EL (cell line): ENCODE measurements at regions not wholly inside any gene's neighbourhood (a gene's known extent, or its start where the extent isn't known, plus 50 kb on each side); places are given as distances from the start of the nearest gene placed in this dataset.

Experiments used
- DNase-seq: peaks from one replicate; pipeline ENCODE4 v3.0.0-alpha.2; 2016

DNA sequence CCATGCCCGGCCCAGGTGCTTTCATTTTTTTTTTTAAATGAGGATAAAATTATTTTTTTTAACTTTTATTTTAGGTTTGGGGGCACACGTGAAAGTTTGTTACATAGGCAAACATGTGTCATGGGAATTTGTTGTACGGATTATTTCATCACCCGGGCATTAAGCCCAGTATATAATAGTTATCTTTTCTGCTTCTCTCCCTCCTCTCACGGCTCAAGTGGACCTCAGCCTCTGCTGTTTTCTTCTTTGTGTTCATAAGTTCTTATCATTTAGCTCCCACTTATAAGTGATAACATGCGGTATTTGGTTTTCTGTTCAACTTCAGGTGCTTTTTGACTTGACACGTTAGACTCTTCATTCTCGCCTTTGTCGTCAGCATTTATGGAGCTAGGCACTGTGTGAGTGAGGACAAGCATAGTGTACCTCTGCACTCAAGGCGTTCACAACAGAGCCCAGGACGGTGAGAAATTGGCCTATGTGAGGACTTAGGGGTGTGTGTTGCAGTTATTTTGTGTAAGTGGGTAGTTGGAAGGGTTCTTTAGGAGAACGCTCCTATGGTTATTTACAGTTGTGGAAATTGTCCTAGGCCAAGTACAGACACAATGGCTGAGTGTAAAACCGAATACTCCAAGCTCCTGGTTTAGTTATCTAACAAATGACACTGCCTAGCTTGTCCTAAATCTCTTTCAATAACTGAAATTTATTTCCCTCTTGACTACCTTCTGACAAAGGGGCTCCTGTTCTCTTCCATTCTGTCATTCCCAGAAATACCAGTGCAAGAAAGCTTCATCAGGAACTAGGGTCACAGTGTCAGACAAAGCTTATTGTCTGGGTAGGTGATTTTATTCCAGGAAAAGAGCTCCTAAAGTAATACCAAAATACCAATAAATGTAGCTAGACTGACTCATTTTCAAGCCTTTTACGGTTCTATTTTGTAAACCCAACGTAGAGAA lies 200.5 kb upstream of the PRICKLE1 start:
- no peak for DNase-seq

DNA sequence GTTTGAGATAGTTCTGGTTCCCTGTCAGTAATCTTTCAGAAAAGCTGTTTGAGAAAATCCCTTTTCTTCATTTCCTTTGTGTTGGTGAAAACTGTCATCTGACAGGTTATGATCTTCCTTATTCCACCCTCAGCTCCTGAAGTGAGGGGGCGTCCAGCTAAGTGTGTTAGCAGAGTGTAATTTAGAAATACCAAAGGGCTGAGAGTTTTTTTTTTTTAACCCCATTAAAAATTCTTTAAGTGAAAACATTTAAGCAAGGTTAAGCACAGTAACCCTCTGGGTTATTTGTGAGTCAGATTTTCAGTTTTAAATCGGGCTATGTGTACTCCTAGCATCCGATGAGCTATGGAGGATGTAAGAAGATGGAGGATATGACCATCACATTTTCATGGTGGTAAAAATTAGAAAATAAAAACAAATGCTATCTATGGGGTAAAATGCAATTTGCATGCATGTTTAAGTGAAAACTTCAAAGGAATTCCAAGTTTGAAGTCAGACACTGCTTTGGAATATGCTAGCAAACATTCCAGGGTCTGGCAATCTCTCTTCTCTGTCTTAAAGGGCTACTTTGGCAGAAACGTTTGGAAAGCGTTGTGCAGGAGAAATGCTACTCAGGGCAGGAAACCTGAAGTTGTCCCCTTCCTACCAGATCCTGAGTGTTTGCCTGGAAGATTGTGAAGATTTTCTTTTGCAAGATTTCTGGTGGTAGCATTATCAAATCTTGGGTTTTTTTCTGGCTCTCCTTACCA lies 197.0 kb upstream of the PRICKLE1 start:
- peak; percentile 47 for DNase-seq

DNA sequence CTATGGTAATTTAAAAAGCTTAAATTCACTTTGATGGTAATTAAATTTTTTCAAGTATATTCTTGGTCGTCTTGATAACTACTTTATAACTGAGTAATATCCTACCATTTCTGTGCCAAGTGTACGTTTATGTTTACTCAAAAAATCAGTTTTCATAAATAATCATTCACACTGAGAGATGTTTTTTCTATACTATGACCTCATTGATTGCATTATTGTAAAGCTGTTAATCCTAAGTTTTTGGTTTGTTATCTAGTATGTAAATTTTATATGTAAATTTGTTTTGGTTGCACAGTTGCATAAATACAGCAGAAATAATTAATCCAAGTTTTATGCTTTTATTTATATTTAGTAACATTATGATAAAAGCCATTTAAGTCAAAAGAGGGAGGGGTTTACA lies 196.4 kb upstream of the PRICKLE1 start:
- DNase-seq = no peak

DNA sequence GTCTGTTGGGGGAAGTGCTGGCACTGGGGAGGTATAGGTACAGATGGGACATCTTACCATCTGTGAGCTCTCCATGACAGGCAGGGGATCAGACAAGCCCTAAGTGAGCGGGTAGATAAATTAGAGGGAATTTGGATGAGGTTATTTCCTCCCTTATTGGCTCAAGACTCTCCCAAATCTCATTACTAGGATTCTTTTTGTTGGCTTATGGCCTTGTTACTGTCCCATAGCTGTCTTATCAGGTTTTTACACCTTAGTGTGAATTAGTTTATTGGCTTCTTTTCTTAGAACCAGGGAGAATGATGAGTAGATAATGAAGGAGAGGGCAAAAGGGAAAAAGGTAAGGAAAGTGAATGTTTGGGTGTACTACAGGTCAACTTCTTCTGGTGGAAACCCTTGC lies 191.1 kb upstream of the PRICKLE1 start:
- DNase-seq = no peak

DNA sequence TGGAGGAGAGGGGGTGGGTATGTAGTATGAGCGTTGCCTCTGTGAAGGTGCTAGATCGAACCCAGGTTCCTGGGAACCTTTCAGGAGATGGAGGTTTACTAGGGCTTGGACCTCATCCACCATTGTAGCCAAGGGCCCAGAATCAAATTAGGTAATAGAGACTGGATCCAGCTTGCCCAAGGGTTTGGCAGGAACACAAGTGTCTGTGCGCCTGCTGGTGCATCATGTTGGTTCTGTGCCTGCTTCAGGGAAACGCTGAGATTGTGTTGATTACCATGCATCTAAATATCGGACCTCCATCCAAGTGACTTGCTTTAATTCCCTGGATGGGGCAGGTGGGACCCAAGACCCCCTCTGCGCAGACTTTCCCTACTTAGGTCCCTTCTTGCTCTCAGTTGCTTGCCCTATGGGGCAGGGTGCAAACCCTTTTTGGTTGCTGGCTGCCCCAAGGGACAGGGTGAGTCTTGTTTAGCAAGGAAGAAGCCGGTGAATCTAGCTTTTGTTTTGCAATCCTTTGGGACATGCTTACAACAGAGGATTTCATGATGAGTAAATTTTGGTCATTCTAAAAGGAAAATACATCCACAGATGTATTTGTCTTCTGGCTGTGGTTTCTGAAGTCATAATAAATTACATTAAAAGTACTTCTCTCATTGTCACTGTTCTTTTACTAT lies 189.8 kb upstream of the PRICKLE1 start:
- DNase-seq = no peak

DNA sequence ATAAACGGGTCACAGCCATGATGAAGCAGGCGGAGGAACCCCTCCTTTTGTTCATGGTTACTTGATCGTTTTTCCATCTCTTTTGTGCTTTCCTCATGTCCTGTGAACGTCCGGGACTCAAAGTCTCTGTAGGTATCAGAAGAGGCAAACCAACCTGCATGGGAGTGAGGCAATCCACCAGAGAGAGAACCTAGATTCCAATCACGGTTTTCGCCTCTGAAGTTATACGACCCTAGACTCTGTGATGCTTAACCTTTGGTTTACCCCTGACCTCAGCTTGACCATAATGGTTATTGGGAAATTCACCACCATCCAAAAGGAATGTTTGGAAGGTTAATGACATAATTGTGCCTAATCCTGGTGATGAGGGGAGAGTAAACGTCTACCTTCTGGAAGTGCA lies 186.8 kb upstream of the PRICKLE1 start:
- DNase-seq = no peak

DNA sequence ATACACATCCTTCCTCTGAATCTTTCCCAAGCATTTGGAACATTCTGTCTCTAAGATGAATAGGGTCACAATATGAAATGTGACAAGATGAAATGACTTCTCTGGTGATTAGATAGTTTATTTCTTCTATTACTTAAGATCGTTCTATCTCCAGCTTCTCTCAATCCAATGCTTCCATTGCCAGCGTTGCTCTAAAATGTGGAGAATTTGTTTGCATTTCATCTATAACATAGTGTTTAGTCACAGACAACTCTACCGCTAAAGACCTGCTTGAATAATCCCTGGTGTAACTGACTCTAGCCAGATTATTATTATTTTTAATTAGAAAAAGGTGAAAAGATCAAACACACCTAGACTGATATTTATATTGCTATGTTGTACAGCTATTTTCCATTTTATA lies 184.7 kb upstream of the PRICKLE1 start:
- no peak for DNase-seq

DNA sequence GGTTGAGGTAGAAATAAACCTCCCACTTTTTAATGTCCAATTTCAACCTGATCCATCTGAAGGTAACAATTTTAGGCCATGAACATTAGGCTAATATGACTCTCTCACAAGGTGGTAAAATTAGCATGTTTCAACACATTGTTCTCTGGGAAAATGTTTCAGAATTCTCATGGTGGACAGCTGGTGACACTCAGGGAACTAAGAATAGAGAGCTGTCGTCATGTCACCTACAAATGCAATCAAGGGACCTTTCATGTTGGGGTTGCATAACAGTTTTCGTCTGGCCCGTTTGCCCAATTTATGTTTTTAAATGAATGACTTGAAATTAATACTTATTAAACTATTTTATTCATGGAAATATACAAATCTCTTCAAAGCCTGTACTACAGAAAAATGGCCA lies 180.7 kb upstream of the PRICKLE1 start:
- DNase-seq = no peak

DNA sequence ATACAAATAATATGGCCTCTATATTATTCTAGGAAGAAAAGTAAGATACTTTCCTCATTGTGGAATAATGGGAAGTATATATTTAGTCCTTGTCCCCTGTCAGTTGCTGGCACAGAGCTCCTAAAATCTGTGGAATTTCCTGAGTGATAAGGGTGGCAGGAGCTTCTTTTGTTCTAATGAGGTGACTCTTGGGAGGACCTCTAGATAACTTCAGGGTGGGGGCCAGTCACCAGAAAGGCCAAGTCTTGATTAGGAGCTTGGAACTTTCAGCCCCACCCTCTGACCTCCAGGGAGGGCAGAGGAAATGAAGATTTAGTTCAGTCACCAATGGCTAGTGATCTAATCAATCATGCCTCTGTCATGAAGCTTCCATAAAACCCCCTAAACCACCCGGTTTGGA lies 179.9 kb upstream of the PRICKLE1 start:
- no peak for DNase-seq

DNA sequence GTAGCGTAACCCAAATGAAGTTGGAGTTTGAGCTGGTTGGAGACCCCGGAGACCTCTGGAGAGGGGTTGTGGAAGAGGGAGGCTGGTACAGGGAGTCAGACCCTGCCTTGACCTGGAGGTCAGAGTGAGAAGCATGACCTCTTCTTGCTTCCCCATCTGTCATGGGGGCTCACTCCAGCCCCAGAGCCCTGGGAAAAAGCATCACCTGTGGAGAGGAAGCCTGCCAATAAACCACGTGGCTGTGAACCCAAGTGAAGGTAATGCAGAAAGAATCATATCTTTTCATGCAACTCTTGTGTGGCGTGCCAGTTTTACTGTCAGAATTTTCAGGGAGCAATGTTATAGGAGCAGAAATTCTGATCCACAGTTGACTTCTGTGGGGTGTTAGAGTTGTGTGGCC lies 178.5 kb upstream of the PRICKLE1 start:
- no peak for DNase-seq

DNA sequence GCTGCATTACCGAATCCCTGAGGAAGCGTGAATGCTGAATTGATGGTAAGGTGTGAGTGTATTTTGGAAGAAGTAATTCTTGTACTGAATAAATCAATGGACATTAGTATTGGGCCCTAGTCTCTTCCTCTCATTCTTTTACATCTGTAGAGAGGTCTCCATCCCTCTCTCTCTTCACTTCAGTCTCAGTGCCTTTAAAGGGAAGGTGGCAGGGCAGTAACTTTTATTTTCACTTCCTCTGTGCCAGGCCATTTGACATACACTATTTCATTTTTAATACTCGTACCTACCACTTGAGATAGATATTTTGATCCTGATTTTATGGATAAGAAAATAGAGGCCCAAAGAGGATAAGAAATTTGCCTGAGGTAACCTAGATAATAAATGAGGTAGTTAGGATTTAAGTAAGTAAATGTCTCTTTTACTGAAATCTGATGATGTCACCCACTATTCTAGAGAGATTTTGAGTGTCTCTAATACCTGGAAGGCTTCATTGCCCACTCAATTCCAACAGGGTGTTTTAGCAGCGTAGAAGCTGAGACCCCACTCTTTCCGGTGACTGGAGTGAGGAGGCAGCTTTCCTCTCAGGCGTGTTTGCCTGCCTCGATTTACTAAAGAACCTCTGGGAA lies 177.9 kb upstream of the PRICKLE1 start:
- DNase-seq = no peak

DNA sequence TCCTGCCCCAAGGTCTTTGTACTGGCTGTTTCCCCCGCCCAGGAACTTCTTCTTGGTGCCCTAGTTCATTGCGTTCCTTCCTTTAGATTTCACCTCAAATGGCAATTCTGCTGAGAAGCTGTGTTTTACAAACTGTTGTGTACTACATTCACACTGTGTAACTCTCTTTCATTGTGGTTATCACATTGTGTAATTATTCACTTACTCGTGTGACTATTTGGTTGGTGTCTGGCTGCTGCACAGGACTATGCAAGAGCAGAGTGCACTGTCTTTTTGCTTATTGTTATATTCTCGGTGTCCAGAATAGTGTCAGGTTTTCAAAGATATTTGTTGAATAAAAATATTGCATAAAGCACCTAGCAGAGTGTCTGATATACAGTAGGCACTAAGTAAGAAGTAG lies 177.2 kb upstream of the PRICKLE1 start:
- DNase-seq = no peak

DNA sequence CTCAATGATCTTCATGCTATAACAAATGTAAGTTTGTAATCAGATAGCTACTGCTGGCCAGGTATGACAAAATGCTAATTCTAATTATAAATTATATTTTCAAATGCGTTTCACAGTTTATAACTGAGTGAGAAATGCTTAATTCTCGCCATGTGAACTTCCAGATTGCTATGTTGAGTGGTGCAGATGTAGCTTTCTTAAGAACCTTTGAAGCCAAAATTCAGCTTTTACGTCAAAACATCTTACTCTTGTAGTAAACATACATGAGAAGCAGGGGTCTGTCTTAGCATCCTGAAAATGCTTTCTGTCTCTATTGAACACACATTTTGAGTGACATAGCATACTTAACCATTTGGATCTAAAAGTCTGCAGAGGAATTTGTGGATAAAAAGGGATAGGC lies 176.5 kb upstream of the PRICKLE1 start:
- no peak for DNase-seq

DNA sequence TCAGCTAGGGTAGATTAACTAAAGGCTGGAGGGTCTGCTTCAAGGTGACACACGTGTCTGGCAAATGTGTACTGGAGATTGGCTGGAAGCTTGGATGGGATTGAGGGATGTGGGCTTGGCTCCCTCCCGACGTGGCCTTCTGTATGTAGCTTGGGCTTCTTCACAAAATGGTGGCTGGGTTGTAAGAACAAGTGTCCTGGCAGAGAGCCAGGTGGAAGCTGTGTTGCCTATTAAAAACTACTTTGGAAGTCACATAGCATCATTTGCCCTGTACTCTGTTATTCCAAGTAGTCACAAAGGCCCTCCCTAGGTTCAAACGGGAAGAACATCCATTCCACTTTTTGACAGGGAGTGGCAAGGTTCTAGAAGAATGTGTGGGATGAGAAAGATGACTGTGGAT lies 174.1 kb upstream of the PRICKLE1 start:
- no peak for DNase-seq

DNA sequence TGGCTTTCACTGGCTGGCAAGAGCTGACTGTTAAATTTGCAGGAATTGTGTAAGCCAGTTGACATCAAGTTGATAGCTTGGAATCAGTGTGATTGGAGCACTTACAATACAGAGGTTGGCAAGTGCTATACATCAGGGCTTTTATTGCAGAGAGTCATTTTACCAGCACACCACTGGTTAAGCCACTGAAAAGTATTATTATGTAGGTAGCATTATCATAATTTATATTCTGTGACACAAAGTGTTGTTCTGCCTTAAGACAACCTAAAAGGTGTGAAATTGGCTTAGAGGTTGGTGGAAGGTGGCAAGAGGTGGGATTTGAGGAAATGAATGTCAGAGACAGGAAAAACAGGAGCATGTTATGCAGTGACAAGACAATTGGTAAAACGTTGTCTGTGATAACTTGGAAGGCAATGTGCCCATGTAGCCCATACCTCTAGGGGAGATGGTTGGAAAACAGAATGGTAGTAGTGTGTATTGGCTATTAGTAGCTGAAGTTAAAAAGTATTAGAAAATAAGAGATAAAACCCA lies 172.9 kb upstream of the PRICKLE1 start:
- DNase-seq = no peak

DNA sequence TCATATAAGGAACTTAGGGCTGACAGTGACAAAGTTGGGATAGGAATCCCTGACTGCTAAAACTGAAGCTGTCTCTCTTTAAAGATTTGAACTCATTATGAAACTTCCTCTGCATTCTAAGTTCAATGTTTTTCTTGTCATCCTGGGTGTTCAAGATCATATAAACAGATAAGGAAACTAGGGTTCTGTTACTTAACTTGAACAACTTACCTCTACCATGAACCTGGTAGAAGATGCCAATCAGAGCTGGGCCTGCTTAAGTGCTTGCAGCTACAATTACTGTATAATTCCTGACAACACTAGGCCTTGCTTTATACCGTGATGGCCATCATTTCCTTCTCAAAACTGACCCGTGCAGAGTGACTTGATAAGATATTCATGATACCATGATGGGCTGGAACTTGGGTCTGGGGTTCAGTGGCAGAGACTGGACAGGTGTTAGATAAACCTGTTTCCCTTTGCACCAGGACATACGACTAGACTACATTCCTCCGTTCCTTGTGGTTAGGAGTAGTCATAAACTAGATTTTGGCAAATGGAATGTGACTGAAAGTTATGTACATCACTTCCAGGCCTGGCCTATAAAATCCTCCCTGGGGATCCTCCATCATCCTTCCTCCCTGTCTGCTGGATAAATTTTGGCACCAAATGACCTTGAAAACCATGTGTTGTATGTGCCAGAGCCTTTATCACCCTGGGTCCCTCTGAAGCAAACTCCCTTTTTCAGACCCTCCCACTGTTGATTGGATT lies 172.2 kb upstream of the PRICKLE1 start:
- DNase-seq = peak; percentile 54

DNA sequence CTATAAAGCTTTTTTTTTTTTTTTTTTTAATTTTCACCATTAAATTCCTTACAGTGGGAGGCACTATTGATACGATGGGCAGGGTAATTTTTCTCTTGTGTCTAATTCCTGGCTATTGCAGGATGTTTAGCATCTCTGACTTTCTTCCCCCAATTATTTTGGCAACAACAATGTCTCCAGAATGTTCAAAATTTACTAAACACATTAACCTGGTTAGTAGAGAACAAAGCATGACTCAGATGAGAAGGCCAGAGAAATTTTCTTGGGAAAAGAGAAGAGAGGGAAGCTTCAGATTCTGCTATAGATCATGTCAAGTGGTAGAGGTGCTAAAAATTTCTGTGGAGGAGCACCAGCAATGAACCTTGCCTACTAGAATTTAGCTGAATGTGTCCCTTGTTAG lies 171.5 kb upstream of the PRICKLE1 start:
- no peak for DNase-seq

DNA sequence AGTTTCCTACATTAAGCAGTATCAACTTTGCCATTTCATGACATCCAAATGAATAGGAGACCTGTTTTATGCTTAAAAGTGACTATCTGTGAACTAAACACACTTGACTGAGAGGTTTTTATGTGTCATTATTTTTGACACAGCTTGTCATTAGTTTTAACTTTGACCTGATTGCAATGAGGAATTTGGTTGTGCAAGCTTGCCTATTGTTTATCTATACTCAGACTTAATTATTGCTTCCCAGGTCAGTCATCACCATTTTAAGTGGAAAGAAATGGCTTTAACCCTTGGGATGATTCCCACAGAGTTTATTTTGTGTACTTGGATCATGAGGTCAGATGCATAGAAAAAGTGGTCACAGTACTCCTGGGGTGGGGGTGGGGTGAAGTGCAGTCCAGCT lies 171.0 kb upstream of the PRICKLE1 start:
- DNase-seq = no peak

DNA sequence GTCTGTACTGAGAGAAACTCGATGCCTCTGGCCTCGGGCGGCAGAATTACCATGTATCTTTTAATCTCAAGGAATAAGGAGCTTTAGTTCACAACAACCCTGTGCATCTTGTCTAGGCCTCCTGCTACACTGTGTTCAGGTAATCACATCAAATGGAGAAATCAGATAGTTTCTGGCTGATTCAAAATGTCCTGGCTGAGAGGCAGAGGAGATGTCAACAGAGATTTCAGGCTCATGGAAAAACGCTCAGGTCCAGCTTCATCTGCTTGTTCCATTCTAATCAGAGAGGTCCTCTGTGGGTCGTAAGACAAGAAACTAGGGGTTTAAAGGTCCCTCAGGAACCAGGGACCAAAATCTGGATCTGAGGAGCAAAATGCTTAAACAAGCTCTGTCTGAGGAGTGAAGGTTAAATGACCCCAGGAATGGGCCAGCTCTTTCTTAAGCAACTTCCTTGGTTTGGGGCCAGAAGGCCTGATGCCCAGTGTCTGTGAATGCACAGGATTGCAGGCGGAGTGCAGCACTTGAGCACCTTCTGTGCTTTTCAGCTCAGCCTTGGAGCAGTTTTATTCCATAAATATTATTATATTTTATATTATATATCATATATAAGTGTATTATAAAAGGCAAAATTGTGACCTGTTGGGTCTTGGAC lies 170.2 kb upstream of the PRICKLE1 start:
- DNase-seq = peak; percentile 15

DNA sequence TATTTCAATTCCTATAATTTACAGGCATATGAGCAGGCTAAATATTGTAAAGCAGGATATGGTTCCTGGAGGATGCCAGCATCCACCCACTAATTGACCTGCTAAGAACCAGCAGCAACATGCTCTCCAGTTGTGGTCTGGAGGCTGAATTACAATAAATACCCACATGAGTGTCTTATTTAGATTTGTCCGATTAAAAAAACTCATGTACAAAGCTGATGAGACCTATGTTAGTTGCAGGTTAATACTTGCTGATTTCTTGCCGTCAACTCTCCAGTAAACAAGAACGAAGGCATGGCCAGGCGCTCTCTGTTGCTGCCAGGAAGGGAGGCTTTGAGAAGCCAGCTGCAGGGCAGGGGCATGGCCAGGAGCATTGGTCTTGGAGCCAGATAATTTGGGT lies 169.3 kb upstream of the PRICKLE1 start:
- DNase-seq = no peak

DNA sequence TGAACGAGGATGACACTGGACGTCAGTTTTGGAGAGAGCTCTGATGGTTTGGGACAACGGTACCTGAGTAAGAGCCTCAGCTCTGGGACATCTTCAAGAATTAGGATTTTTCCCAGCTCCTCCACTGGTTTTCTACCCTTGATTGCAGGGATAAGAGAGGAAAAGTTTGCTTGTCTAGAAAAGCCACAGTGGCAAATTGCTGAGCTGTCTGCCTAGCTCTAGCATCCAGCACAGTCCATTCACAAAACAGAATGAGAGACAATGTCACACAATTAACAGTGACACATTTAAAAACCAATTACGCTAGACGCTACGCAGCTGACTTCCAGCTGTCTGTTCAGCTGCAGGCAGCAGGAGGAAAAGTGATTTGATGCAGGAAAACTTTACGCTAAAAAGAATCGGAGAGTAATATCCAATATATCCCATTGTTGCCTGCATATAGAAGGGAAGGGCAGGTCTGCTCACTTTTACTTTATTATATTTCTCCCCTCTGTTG lies 168.1 kb upstream of the PRICKLE1 start:
- no peak for DNase-seq
